Caco-2 (cell line): ENCODE measurements at regions not wholly inside any gene's neighbourhood (a gene's known extent, or its start where the extent isn't known, plus 50 kb on each side); places are given as distances from the start of the nearest gene placed in this dataset.

ENCODE experiments used
- BruUV-seq: library from RNA; stranded (reverse); fragments of 400-500 nt; replicated peaks from 2 replicates; lab custom pipeline; 2021; lab: Mats Ljungman, UMichigan
- CTCF ChIA-PET: fragments of 300-600 bp; sonication (Branson Sonifier 250); formaldehyde crosslinking; loops from one replicate; lab custom pipeline; 2022; ENCODE audit warnings: antibody characterized with exemption; lab: Charles Lee
- POLR2A ChIA-PET: fragments of 300-600 bp; sonication (Branson Sonifier 250); formaldehyde crosslinking; loops from one replicate; lab custom pipeline; 2022; ENCODE audit warnings: antibody characterized with exemption; lab: Charles Lee
- DNase-seq, 2 experiments: peaks; one replicate each; pipeline versions ENCODE4 v3.0.0 to v3.0.0-alpha.2; 2020 to 2022
- H3K27me3 ChIP-seq: replicated peaks from 2 replicates; pipeline ENCODE4 v1.6.0; 2011; ENCODE audit warnings: low read length; ENCODE audit not compliant: control insufficient read depth, insufficient read depth
- H3K36me3 ChIP-seq: 2 replicates; pipeline ENCODE4 v1.5.1; 2011; ENCODE audit warnings: low read length; ENCODE audit not compliant: control insufficient read depth, insufficient read depth
- H3K4me1 ChIP-seq: fragments of 250-450 bp; sonication (Bioruptor Pico); 2 replicates; pipeline ENCODE4 v1.5.1; 2020; ENCODE audit warnings: mild to moderate bottlenecking
- H3K4me3 ChIP-seq: 2 replicates; pipeline ENCODE4 v1.5.1; 2011; ENCODE audit warnings: low read depth, mild to moderate bottlenecking, control low read depth, low read length
- H3K9me3 ChIP-seq: fragments of 250-450 bp; sonication (Bioruptor Pico); 2 replicates; pipeline ENCODE4 v1.5.1; 2020; ENCODE audit warnings: mild to moderate bottlenecking, moderate library complexity
- H3K27ac Mint-ChIP-seq: one replicate; pipeline ENCODE4 v1.8.0; 2022; ENCODE audit warnings: mixed read lengths; ENCODE audit not compliant: unreplicated experiment
- H3K27me3 Mint-ChIP-seq: one replicate; pipeline ENCODE4 v1.8.0; 2022; ENCODE audit warnings: mixed read lengths; ENCODE audit not compliant: insufficient read depth, unreplicated experiment
- H3K36me3 Mint-ChIP-seq: one replicate; pipeline ENCODE4 v1.8.0; 2022; ENCODE audit warnings: mild to moderate bottlenecking, mixed read lengths; ENCODE audit not compliant: insufficient read depth, unreplicated experiment
- H3K4me1 Mint-ChIP-seq: one replicate; pipeline ENCODE4 v1.8.0; 2022; ENCODE audit warnings: low read depth, mixed read lengths; ENCODE audit not compliant: unreplicated experiment
- H3K4me3 Mint-ChIP-seq: one replicate; pipeline ENCODE4 v1.8.0; 2022; ENCODE audit warnings: mild to moderate bottlenecking, moderate library complexity, mixed read lengths; ENCODE audit not compliant: unreplicated experiment
- H3K9me3 Mint-ChIP-seq: one replicate; pipeline ENCODE4 v1.8.0; 2022; ENCODE audit warnings: mixed read lengths; ENCODE audit not compliant: unreplicated experiment
- CTCF ChIP-seq, 2 experiments: fragments of 200-600 bp in 1 of 2; IDR thresholded peaks; 1 replicate in 1 of 2; 2 replicates in 1 of 2; pipeline versions ENCODE4 v1.5.1 to v1.8.0; 2011 to 2022; ENCODE audit warnings: antibody characterized with exemption in 1 of 2, control low read depth in 1 of 2, inconsistent platforms in 1 of 2, low read depth in 1 of 2, low read length in 1 of 2, mild to moderate bottlenecking in 1 of 2, moderate library complexity in 1 of 2; ENCODE audit not compliant: insufficient read depth in 1 of 2, severe bottlenecking in 1 of 2, unreplicated experiment in 1 of 2
- intact Hi-C: fragments of 100-400 bp; cut with micrococcal nuclease; formaldehyde crosslinking; loops from one replicate; pipeline ENCODE4 v1.10.0; 2022; ENCODE audit not compliant: unreplicated experiment

- Mint-ChIP-seq H3K27ac (no peak overlapping the region), H3K4me3 (no peak overlapping the region), H3K27me3 (peaks cover 10% of the 10 kb centered on the region), H3K9me3 (no peaks in the 10 kb centered on the region), H3K4me1 (no peaks in the 10 kb centered on the region), H3K36me3 (no peaks in the 10 kb centered on the region)
- Histone ChIP-seq H3K4me1 (no peaks in the 10 kb centered on the region), H3K9me3 (no peaks in the 10 kb centered on the region), H3K36me3 (no peaks in the 10 kb centered on the region), H3K27me3 (no peaks in the 10 kb centered on the region), H3K4me3 (no peak overlapping the region)
- ChIA-PET CTCF (no interaction called here), POLR2A (no interaction called here)
- no TSS peak for BruUV-seq
- DNase-seq, result no peak
- TF ChIP-seq CTCF (IDR thresholded peaks at IDR 0.05; ENCODE audit: insufficient read depth in 1 of 2, low read depth in 1 of 2, low read length in 1 of 2, severe bottlenecking in 1 of 2, unreplicated experiment in 1 of 2), result no peak
- intact Hi-C loops, result no loop called here
These were observed 930.7 kb downstream of the BRD1 start for GRCh38 chr22:48896766-48897644.

- H3K4me3 Mint-ChIP-seq, result no peak overlapping the region
- H3K27ac Mint-ChIP-seq, result no peak overlapping the region
- H3K27me3 Mint-ChIP-seq, result peaks cover 10% of the 10 kb centered on the region
- no TSS peak for BruUV-seq
- POLR2A ChIA-PET, result no interaction called here
- intact Hi-C loops, result no loop called here
- no peaks in the 10 kb centered on the region for H3K9me3 Mint-ChIP-seq
- Histone ChIP-seq H3K4me1 (no peaks in the 10 kb centered on the region), H3K4me3 (no peak overlapping the region), H3K36me3 (no peaks in the 10 kb centered on the region), H3K27me3 (no peaks in the 10 kb centered on the region), H3K9me3 (no peaks in the 10 kb centered on the region)
- no peak for TF ChIP-seq CTCF (IDR thresholded peaks at IDR 0.05; ENCODE audit: insufficient read depth in 1 of 2, low read depth in 1 of 2, low read length in 1 of 2, severe bottlenecking in 1 of 2, unreplicated experiment in 1 of 2)
- CTCF ChIA-PET, result no interaction called here
- no peaks in the 10 kb centered on the region for H3K4me1 Mint-ChIP-seq
- DNase-seq, result no peak
- H3K36me3 Mint-ChIP-seq, result no peaks in the 10 kb centered on the region
These were observed 931.6 kb downstream of the BRD1 start for GRCh38 chr22:48895831-48896765.

- Mint-ChIP-seq H3K27ac (no peak overlapping the region), H3K36me3 (no peaks in the 10 kb centered on the region), H3K9me3 (no peaks in the 10 kb centered on the region), H3K4me3 (no peak overlapping the region), H3K27me3 (peaks cover 11% of the 10 kb centered on the region), H3K4me1 (no peaks in the 10 kb centered on the region)
- no peaks in the 10 kb centered on the region for H3K27me3 ChIP-seq
- H3K4me1 ChIP-seq, result no peaks in the 10 kb centered on the region
- no TSS peak for BruUV-seq
- no peaks in the 10 kb centered on the region for H3K36me3 ChIP-seq
- TF ChIP-seq CTCF (IDR thresholded peaks at IDR 0.05; ENCODE audit: insufficient read depth in 1 of 2, low read depth in 1 of 2, low read length in 1 of 2, severe bottlenecking in 1 of 2, unreplicated experiment in 1 of 2), result no peak
- intact Hi-C loops, result no loop called here
- POLR2A ChIA-PET, result no interaction called here
- no peak for DNase-seq
- H3K4me3 ChIP-seq, result no peak overlapping the region
- no peaks in the 10 kb centered on the region for H3K9me3 ChIP-seq
- CTCF ChIA-PET, result no interaction called here
These were observed 932.3 kb downstream of the BRD1 start for GRCh38 chr22:48895336-48895735.
